Breast epithelium (tissue), 4 donors: ENCODE measurements at regions not wholly inside any gene's neighbourhood (a gene's known extent, or its start where the extent isn't known, plus 50 kb on each side); places are given as distances from the start of the nearest gene placed in this dataset.

Experiments used
- DNase-seq, 2 donors: peaks; one replicate each; pipeline ENCODE4 v3.0.0-alpha.2; 2019; ENCODE audit warnings: low spot score in 2 of 2
- H3K27ac ChIP-seq, 2 donors: fragments of 200-600 bp; sonication (generic) in 1 of 2; one replicate each; pipeline ENCODE4 v1.5.1; 2016 to 2019; ENCODE audit warnings: mild to moderate bottlenecking in 1 of 2
- H3K27me3 ChIP-seq, 2 donors: fragments of 200-600 bp; sonication (generic) in 1 of 2; one replicate each; pipeline versions ENCODE4 v1.5.1 to v1.6.0; 2017 to 2019; ENCODE audit warnings: control low read depth in 1 of 2, mild to moderate bottlenecking in 1 of 2
- H3K36me3 ChIP-seq: fragments of 200-600 bp; one replicate; pipeline ENCODE4 v1.5.1; 2019
- H3K4me1 ChIP-seq, 2 donors: fragments of 200-600 bp; sonication (generic); one replicate each; pipeline ENCODE4 v1.5.1; 2016 to 2019; ENCODE audit warnings: control low read depth in 1 of 2
- H3K4me3 ChIP-seq, 3 donors: fragments of 200-600 bp; sonication (generic); 1 replicate in 2 of 3; 2 replicates in 1 of 3; pipeline ENCODE4 v1.5.1; 2016 to 2019; ENCODE audit warnings: mild to moderate bottlenecking in 3 of 3, moderate library complexity in 2 of 3
- H3K9me3 ChIP-seq, 2 donors: fragments of 200-600 bp; sonication (generic) in 1 of 2; one replicate each; pipeline ENCODE4 v1.5.1; 2016 to 2019; ENCODE audit warnings: control low read depth in 1 of 2
- POLR2A ChIP-seq: fragments of 450-650 bp; IDR thresholded peaks from one replicate; pipeline ENCODE4 v1.6.1; 2016; ENCODE audit warnings: antibody characterized with exemption, mild to moderate bottlenecking, moderate library complexity
- POLR2AphosphoS5 ChIP-seq, 3 donors: sonication (generic); formaldehyde crosslinking; IDR thresholded peaks; one replicate each; pipeline ENCODE4 v1.6.1; 2017; ENCODE audit warnings: antibody characterized with exemption in 3 of 3
- intact Hi-C: fragments of 100-400 bp; cut with DNase I; formaldehyde crosslinking; loops from one replicate; pipeline ENCODE4 v1.15.1; 2023; ENCODE audit warnings: low total_unique reads
- TF ChIP-seq, protein P1 (sequence below), 3 donors: fragments of 450-650 bp; IDR thresholded peaks; one replicate each; pipeline ENCODE4 v1.5.1; 2016 to 2017; ENCODE audit warnings: antibody characterized with exemption in 3 of 3, mild to moderate bottlenecking in 3 of 3, moderate library complexity in 3 of 3

DNA sequence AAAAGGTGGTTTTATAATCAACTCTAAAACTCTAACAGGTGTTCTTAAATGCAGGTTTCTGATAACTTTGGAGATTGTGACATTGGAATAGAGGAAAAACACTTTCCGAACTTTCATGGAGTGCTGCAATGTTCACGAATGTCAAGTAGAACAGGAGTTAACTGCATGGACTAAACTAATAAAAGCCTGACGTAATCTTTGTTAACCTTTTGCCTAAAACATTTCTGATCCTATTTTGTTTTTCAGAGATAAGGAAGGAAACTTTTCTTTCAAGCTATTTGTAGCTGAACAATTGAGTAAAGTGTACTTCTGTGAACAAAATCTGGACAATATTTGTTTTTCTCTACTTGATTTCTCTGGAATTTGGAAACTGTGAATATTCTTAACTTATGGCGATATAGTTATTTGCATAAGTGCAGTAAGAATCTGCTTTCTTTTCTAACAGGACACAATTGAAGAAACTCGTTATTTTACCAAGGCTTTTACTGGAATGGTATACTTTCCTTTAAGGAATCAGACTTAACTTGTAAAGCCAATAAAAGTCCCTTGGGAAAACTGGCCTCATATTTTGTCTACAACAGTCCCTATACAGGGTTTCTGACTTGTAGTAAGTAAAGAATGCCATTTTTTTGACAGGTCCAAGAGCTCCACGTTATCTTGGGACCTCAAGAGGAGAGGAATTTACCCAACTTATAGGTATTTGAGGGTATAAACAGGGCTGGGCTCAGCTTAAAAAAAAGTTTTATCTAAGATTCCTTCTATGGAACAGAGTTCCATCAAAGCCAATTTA, 154.7 kb downstream of the NXNL2 start:
- Histone ChIP-seq H3K9me3 (no peaks in the 10 kb centered on the region), H3K27me3 (no peaks in the 10 kb centered on the region), H3K27ac (no peak overlapping the region), H3K36me3 (no peaks in the 10 kb centered on the region), H3K4me3 (no peak overlapping the region), H3K4me1 (no peaks in the 10 kb centered on the region)
- TF ChIP-seq, protein P1, sequence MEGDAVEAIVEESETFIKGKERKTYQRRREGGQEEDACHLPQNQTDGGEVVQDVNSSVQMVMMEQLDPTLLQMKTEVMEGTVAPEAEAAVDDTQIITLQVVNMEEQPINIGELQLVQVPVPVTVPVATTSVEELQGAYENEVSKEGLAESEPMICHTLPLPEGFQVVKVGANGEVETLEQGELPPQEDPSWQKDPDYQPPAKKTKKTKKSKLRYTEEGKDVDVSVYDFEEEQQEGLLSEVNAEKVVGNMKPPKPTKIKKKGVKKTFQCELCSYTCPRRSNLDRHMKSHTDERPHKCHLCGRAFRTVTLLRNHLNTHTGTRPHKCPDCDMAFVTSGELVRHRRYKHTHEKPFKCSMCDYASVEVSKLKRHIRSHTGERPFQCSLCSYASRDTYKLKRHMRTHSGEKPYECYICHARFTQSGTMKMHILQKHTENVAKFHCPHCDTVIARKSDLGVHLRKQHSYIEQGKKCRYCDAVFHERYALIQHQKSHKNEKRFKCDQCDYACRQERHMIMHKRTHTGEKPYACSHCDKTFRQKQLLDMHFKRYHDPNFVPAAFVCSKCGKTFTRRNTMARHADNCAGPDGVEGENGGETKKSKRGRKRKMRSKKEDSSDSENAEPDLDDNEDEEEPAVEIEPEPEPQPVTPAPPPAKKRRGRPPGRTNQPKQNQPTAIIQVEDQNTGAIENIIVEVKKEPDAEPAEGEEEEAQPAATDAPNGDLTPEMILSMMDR (IDR thresholded peaks at IDR 0.05) = no peak
- TF ChIP-seq POLR2A (no peak), POLR2AphosphoS5 (IDR thresholded peaks at IDR 0.05) (no peak)
- intact Hi-C loops = no loop called here
- no peak for DNase-seq

DNA sequence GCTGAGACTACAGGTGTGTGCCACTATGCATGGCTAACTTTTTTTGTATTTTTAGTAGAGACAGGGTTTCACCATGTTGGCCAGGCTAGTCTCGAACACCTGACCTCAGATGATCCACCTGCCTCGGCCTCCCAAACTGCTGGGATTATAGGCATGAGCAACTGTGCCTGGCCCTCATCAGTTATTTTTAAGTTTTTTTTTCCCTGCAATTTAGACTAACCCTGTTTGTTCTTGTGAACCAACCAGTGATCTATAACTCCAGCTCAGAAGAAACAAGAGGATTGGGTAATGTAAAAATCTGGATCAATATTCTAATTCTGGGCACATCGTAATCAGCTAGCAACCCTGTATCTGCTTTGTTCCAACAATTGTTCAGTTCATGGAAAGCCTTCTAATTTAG, 155.7 kb downstream of the NXNL2 start:
- no peak overlapping the region for H3K4me3 ChIP-seq
- intact Hi-C loops = no loop called here
- no peak overlapping the region for H3K27ac ChIP-seq
- no peaks in the 10 kb centered on the region for H3K36me3 ChIP-seq
- TF ChIP-seq POLR2AphosphoS5 (IDR thresholded peaks at IDR 0.05) = no peak
- TF ChIP-seq POLR2A = no peak
- TF ChIP-seq, protein P1 (IDR thresholded peaks at IDR 0.05) = no peak
- no peak for DNase-seq
- H3K4me1 ChIP-seq = no peaks in the 10 kb centered on the region
- H3K27me3 ChIP-seq = no peaks in the 10 kb centered on the region
- H3K9me3 ChIP-seq = no peaks in the 10 kb centered on the region

DNA sequence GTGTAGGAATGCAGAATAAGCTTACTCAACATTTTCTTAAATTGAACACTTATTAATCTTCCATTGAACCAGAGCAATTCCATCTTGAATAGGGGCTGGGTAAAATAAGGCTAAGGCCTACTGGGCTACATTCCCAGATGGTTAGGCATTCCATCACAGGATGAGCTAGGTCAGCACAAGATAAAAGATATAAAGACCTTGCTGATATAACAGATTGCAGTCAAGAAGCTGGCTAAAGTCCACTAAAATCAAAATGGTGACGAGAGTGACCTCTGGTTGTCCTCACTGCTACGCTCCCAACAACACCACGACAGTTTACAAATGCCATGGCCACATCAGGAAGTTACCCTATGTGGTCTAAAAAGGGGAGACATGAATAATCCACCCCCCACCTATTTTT, 156.1 kb downstream of the NXNL2 start:
- DNase-seq = no peak
- no peak overlapping the region for H3K4me3 ChIP-seq
- H3K36me3 ChIP-seq = no peaks in the 10 kb centered on the region
- no peaks in the 10 kb centered on the region for H3K4me1 ChIP-seq
- H3K27me3 ChIP-seq = no peaks in the 10 kb centered on the region
- H3K9me3 ChIP-seq = no peaks in the 10 kb centered on the region
- no peak overlapping the region for H3K27ac ChIP-seq
- TF ChIP-seq, protein P1 (IDR thresholded peaks at IDR 0.05) = no peak
- no peak for TF ChIP-seq POLR2AphosphoS5 (IDR thresholded peaks at IDR 0.05)
- TF ChIP-seq POLR2A = no peak
- intact Hi-C loops = no loop called here

DNA sequence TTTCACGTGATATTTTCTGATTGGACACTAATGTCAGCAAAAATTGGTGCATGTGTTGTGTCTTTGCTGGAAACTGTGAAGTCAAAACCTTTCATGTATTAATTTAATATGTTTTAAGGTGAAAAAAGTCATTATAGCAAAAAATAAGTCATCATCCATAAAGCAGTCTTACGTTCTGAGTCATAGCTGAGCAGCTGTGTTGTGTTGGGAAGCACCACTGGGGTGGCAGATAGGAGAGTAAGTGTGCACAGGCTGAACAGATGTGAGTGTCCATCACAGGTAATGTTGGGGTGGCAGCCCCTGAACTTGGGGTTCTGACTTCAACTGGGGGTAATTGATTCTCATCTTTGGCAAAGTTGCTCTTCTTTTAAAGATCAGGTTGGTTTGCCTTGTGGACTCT, 156.8 kb downstream of the NXNL2 start:
- no peaks in the 10 kb centered on the region for H3K4me1 ChIP-seq
- no peak overlapping the region for H3K27ac ChIP-seq
- no peaks in the 10 kb centered on the region for H3K27me3 ChIP-seq
- intact Hi-C loops = no loop called here
- H3K9me3 ChIP-seq = no peaks in the 10 kb centered on the region
- no peaks in the 10 kb centered on the region for H3K36me3 ChIP-seq
- H3K4me3 ChIP-seq = no peak overlapping the region
- TF ChIP-seq POLR2A = no peak
- TF ChIP-seq, protein P1 (IDR thresholded peaks at IDR 0.05) = no peak
- TF ChIP-seq POLR2AphosphoS5 (IDR thresholded peaks at IDR 0.05) = no peak
- DNase-seq = no peak

DNA sequence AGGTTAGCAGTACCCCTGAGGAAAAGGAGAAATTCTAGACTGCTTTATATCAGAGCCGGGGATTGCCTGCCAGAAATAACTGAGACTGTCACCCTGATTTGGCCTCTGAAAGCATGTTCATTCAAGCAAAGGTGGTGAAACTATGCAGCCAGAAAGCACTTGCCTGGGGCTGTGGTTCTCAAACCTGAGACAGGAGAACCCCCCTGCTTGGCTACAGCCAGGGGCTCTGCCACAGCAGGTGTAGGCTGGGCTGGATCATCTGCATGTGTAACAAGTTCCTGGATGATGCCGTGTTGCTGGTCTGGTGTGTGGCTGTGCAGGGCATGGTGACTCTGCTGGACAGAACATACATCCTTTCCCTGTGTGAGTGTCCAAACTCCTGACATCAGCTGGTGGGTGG, 157.8 kb downstream of the NXNL2 start:
- Histone ChIP-seq H3K9me3 (no peaks in the 10 kb centered on the region), H3K4me1 (no peaks in the 10 kb centered on the region), H3K4me3 (no peak overlapping the region), H3K27me3 (no peaks in the 10 kb centered on the region), H3K27ac (no peak overlapping the region), H3K36me3 (no peaks in the 10 kb centered on the region)
- no peak for TF ChIP-seq POLR2A
- TF ChIP-seq, protein P1 (IDR thresholded peaks at IDR 0.05) = no peak
- no peak for TF ChIP-seq POLR2AphosphoS5 (IDR thresholded peaks at IDR 0.05)
- DNase-seq = no peak
- intact Hi-C loops = no loop called here
